ENCODE measurements at regions not wholly inside any gene's neighbourhood (a gene's known extent, or its start where the extent isn't known, plus 50 kb on each side); places are given as distances from the start of the nearest gene placed in this dataset.

DNA sequence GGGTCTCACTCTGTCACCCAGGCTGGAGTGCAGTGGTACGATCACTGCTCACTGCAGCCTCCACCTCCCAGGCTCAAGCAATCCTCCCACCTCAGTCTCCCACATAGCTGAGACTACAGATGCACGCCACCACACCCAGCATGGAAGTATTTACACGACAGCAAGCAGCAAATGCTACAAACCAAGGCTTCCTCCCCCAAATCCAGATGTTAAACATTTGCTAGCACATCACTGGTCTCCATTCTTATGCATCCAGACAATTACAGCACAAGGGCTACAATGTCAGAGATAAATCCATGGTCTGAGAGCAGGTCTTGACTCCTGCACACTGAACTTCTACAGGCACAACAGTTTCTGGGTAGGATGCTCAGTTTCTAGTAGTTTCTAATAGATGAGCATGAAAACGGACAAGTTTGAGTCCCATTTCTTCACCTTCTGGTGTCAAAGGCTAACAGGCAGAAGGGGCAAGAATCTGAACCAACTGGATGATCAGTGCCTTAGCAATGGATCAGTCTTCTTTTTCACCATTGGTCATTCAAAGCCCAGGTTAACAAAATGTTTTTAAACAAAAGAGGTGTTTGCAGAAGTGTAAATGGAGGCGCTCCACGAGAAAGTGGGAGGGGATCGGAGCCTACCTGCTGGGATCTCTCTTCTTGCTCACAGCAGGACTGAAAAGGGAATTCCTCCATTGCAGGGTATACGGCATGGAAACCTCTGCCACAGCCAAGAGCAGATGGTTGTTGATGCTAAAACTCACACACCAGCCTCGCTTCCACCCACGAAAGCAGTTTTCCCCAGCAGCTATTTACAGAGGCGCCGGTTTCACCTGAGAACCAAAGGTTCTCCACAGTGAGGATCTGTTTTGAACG, 135.0 kb upstream of the ARL4C start:
- no peak for DNase-seq

DNA sequence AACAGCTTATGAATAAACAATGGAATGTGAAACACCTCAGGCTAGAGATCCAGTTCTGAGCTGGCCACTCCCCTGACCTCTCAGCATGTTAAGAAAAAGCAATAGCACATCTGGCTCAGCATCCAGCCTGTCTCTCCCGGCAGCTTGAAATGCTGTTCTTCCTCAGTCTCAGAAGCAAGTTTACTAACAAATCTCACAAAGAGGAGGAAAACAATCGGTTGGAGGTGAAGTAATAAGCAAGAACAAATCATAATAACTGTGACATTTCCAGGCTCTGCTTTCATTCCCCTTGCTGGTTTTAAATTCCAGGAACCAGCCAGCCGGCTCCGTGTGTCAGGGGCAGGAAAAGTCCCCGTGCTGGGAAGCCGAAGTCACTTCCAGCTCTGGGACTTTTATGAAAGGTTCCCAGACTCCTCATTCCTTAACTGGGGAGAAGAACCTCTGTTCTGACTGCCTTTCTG, 133.9 kb upstream of the ARL4C start:
- no peak for DNase-seq

DNA sequence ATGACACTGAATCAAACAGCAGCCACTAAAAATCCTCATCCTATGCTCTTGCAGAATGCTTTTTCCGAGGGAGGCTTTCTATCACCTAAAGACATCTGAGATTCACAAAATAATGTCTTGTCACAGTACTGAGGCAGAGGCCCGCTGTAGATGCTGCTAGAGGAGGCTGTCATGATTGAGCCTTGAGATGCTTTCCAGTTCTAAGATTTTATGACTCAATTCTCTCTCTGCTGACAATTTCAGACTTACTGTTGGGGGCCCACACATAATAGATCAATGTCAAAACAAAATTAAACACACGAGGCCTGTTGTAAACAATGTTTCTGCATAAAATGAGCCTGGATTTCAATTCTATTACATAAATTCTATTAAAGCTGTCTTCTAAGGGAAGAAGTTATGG, 132.7 kb upstream of the ARL4C start:
- no peak for DNase-seq

DNA sequence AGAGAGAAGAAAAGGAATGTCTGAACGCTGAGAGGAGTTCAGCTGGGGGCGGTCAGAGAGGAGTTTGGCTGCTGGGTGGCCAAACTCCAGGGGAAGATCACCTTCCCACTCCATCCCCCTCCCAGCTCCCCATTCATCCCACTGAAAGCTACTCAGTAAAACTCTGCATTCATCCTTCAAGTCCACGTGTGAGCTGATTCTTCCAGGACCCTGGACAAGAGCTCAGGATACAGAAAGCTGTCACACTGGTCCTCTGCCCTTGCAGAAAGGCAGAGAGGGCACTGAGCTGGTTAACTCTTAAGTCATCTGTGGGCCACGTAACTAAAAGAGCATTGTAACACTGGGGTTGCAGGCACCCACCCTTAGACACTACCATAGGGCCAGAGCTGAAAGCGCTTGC, 132.1 kb upstream of the ARL4C start:
- no peak for DNase-seq

DNA sequence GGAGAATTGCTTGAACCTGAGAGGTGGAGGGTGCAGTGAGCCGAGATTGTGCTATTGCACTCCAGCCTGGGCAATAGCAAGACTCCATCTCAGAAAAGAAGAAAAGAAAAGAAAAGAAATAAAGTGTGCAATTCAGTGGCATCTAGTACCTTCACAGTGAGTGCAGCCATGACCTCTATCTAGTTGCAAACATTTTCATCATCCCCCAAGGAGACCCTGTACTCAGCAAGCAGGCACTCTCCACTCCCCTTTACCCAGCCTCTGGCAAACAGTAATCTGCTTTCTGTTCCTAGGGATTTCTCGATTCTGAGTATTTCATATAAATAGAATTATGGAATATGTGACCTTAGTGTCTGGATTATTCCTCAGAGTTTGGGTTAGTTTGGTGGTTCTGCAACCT, 130.4 kb upstream of the ARL4C start:
- DNase-seq = no peak

DNA sequence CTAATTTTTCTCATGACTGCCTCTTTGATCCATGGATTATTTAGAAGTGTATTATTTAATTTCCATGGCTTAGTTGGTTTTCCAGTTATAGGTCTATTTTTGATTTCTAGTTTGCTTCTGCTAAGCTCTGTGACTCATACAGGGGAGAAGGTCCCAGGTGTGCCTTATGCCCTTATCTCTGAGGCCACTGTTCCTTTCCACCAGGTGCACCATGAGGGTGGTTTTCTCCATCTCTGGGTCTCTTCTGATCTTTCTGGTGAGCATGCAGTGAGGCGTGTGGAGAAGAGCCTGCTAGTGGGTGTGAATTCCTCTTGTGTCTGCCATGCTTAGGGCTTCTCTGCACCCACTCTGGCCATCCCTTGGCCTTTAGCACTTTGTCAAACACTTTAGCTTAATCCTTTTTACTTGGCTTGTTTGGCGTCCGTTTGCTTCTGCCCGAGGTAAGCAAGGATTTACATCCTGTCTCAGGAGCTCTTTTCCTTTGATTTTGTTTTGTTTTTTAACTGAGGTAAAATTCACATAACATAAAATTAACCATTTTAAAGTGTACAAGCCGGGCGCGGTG, 129.8 kb upstream of the ARL4C start:
- DNase-seq = no peak

DNA sequence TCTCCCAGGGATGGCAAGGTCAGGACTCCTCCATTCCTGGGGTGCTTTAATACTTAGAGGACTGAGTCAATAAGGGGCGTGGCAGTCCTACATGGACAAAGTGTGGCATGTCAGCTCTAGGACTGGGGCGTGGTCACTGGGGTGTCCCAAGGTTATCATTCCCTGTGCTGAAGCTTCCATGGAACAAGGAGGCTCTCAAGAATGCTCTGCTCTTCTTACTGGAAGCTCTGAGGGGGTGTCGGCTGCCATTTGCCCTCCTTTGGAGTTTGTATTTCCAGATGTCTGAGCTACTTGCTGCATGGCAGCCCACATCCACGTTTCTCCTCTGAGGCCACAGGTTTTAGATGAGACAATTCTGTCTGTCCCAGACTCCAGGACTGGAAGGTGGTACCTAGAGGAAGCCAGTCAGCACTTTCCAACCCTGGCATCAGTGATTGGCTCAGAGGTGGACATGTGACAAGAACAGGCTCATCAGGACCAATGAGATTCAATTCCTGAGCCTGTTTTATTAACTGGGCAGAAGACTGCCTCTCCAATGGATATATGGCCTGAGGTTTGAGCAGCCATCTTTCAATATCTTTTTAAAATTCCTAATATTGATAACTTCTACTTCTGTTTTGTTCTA, 128.9 kb upstream of the ARL4C start:
- DNase-seq = no peak

DNA sequence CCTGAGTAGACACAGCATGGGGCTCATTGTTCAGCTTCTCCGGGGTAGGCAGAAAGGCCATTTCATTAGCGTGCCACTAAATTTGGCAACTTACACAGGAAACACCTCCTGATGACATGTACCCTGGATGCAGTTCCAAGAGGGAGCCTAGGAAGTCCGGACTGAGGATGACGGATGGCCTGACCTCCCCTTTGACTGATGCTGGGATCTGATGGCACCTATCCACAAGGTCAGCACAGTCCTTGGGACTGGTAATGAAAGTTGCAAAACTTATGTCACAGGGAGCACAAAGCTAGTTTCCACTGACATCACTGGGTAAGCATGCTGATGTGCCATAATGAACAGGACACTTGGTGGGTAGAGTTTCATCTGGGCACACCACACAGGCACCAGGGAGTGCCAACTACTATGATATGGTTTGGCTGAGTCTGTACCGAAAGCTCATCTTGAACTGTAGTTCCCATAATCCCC, 126.7 kb upstream of the ARL4C start:
- no peak for DNase-seq

DNA sequence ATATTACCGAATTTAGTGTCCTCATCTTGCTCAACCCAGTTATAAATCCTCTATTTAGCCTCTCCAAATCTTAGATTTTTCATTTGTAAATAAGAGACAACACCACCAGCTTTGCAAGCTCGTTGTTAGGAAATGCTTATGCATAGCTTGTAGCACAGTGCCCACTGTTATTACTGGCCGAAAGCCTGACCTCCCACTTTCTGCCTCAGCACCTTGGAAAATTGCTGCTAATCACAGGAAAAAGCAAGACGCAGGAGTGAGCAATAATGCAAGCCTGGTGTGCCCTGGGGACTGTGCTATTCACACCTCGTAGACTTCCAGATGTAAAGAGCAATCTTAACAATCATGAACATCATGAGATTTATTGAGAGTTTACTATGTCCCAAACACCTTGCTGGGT, 124.2 kb upstream of the ARL4C start:
- DNase-seq = no peak

DNA sequence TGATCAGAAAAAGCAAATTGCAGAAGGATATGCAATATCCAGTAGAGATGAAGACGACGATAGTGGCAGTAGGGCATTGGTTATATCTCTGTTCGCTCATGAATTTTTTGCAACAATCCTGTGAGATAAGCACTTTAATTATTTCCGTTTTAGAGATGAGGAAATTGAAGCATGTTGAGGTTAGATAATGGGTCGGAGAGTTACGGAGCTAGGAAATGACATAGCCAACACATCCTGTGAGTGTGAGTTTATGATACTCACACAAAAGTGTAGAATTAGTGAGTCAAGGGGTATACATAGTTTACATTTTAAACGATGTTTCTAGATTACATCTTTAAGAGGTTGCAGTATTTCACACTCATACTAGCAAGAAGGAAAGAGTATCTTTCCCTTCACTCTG, 123.1 kb upstream of the ARL4C start:
- DNase-seq = no peak

DNA sequence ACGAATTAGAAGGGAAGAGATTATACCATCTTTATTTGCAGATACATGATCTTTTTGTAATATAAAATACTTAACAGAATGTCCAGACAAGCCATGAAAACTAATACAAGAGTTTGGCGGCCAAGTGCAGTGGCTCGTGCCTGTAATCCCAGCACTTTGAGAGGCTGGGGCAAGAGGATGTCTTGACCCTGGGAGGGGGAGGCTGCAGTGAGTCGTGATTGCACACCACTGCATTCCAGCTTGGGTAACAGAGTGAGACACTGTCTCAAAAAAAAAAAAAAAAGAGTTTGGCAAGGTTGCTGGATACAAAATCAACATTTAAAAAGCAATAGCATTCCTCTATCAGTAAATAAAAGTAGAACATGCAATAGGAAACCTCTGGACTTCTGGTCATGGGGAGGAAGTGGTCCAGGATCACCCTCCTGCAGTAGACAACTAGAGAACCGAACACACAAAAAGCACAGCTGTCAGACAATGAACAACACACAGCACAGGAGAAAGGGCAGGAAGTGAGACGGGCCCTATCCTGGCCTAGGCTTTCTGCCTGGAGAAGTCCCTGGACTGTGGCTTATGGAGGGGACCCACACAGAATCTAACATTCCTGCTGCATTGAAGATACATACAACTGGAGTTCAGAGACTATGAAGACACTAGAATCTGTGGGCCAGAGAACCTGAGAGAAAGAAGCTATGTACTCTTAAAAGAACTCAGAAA, 118.9 kb upstream of the ARL4C start:
- no peak for DNase-seq

DNA sequence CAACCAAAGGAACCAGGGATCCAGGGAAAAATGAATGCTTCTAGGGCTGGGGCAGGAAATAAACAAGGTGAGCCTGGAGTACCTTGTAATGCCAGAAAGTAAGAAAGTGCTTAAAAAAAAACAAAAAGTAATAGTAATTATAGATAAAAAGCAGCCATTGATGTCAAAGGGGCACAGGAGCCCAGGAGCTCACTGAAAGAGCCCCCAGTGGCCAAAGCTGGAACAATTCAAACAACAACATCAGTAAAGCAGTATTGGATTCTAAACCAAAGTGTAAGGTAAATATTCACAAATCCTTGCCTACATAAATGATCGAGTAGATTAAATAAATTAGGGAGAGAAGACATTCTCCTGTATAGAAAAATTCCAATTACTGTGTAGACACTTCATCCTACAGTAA, 114.3 kb upstream of the ARL4C start:
- no peak for DNase-seq

DNA sequence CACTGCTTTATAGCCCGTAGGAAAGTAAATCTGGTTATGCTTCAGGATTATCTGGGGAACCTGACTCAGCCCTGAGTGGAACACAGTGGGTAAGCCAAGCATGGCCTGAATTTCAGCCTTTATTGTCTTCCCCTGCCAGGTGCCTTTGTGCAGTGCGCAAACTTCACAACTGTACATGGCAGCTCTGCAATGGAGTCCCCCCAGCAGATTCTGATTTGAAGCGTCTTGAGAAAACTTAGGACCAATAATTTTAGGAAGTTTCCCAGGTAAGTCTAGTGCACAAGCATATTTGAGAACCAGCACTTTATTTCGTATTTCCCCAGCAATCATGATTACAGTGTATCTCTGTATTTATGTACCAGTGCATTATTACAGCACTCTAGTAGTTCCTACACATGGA, 112.1 kb upstream of the ARL4C start:
- no peak for DNase-seq

DNA sequence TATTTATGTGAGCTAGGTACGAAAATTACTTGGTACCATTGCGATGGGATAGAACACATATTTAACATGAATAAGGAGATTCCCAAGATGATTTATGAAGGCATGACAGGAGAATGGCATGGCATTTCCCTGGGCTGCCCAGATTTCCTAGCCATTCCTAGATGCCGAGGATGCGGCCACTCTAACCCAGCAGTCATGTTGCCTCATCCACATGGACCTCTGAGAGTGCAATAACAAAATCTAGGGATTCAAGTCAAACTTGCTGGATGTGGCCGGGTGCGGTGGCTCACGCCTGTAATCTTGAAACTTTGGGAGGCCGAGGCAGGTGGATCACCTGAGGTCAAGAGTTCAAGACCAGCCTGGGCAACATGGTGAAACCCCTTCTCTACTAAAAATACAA, 110.8 kb upstream of the ARL4C start:
- DNase-seq = no peak

DNA sequence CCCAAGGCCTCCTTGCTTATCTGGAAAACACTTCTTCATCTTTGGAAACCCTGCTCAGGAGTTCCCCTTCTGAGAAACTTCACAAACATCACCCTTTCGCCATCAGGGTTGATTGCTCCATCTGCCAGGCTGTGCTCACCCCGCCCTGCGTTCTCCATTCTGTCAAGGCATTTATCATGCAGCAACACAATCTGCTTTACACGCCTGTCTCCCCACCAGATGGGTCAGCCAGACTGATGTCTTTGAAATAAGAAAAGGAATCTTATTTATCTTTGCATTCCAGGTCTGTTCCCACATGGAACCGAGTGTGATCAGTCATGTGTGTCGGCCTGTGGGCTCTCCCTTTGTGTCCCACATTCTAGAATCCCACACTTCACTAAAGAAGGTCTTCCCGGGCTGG, 110.0 kb upstream of the ARL4C start:
- no peak for DNase-seq

DNA sequence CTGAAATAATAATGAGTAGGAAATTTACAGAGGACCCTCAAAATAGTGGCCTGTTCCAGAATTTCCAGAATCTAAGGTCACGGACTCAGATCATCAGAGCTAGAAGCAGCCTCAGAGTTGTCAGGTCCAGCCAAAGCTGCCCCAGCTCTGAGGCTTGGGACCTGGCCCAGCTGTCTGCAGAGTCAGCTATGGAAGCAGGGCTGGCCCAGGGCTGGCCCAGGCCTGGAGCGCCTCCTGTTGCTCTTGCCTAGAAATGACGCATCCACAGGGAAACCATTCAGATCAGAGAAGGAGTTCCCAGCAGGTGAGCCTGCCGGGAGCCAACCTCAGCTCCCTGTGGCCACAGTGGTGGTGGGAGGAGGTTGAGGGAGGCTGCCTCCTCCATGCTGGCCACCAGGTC, 106.7 kb upstream of the ARL4C start:
- no peak for DNase-seq

DNA sequence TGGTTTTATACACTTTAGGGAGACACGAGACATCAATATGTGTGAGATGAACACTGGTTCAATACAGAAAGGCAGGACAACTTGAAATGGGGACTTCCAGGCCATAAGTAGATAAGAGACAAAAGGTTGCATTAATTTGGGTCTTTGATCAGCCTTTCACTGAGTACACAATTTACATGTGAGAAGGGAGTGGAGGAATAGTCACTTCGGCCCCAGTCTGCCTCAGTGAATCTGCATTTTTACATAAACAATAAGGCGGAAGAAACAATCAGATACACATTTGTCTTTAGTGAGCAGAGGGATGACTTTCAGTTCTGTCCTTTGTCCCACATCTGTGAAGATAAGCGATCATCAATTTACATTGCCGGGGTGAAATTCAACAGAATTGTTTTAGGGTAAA, 104.3 kb upstream of the ARL4C start:
- DNase-seq = no peak

DNA sequence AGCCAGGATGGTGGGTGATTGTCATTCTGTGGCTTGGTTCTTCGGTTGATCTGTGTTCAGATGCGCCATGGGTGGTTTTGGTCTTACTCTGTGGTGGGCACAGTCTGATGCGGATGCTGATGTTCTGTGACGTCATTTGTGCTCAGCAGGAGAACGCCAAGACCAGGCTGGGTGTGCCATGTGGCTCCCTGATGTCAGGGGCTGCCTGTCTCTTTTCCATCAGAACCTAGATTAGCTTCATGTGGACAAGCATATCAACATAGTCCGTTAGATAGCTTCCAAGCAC, 100.6 kb upstream of the ARL4C start:
- no peak for DNase-seq

DNA sequence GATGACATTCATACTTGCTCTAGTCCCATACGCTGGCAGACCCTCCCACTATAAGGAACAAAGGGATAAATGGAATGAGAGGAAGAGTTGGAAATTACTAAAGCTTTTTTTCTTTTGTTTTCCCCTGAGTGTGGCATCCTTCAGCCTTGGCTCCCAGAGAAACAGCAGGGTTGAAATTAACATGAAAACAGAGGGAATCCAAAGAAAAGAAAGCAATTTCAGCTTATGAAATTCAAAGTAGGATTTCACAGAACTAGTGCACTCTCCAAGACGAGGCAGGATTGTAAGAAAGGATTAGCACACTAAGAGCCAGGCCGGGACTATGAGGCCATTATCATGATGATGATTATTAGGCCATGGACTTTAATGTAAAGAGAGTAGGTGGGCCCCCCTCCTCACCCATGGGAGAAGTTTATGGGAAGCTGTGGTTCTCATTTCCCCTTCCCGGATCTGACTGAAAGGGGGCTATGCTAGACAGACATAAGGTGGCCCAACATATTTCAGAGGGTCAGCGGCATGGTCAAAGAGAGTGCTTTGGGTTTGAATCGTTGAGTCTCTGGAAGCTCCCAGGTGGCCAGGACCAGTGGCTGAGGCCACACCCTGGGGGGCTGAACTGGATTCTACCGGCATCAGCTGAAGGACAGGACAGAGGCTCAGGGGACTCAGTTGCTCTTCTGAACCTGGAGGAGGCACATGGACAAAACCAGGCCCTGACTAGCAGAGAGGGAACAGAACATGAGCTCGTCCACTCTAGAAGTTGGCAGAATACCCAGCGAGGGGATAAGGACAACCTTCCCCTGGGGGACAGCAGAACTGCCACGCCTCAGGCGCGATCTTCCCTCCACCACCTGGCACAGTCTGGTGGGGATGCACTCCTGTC, 100.1 kb upstream of the ARL4C start:
- no peak for DNase-seq

DNA sequence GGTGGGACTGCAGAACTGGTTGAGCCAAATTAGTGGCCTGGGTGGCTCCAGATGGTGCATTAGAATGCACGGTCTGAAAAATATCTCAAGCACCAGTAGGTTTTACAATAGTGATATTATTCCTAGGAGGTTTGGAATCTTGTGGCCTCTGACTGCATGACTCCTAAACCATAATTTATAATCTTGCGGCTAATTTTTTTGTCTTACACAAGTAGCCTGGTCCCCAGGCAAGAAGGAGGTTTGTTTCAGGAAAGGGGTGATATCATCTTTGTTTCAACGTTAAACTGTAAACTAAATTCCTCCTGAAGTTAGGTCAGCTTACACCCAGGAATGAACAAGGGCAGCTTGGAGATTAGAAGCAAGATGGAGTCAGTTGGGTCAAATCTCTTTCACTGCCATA, 98.9 kb upstream of the ARL4C start:
- DNase-seq = no peak

DNA sequence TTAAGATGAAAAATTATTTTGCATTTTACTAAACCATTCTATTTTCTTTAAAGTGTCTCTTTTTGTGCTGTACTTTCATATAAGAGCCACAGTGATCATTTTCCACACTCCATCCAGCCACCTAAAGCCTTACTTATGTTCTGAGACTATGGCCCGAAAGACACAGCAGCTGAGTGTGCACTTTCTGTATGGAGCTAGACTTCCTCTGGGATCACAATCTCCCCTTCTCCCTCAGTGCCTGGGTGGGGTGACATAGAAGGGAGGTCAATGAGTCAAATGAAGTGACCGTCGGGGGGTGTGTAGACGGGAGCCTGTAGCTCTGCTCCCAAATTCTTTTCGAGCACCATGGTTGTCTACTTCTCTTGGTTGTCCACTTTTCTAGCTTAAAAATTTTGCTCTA, 97.8 kb upstream of the ARL4C start:
- DNase-seq = no peak

DNA sequence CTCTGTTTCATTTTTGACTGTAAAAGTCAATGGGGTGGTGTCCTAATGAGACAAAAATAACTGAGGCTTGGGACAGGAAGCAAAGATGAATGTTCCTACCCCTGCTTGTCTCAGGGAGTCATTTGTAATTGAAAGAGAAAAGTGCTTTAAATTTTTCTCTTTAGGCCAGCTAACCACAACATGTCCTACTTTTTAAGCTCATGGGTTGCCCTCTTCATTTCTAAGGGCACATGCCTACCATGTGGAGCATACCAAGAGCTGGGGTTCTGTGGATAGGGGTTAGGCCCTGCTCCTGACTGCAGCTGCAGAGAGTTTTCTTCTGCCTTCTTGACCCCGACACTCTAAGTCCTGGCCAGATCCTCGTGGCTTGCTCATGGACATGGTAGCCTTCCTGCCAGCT, 96.8 kb upstream of the ARL4C start:
- no peak for DNase-seq

DNA sequence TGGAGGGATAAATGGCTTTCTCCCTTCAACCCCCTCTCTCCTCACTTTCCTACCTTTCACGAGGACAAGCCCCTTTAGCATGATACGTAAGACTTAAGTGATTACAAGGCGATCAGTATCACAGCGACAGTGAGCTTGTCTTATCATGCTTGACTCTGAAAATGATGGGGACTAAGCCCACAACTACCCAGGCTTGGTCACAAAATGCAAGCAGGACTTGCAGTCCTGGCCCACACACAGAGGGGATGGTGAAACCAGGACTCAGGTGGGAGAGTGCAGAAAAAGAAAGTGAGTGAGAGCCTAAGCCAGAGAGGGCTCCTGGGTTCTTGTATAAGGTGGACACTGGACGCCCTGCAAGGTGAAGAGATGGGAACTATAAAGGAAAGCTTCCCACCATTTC, 95.7 kb upstream of the ARL4C start:
- DNase-seq = no peak

Measured in T-helper 1 cell (primary cell).